ENCODE measurements at regions not wholly inside any gene's neighbourhood (a gene's known extent, or its start where the extent isn't known, plus 50 kb on each side); places are given as distances from the start of the nearest gene placed in this dataset.

DNA sequence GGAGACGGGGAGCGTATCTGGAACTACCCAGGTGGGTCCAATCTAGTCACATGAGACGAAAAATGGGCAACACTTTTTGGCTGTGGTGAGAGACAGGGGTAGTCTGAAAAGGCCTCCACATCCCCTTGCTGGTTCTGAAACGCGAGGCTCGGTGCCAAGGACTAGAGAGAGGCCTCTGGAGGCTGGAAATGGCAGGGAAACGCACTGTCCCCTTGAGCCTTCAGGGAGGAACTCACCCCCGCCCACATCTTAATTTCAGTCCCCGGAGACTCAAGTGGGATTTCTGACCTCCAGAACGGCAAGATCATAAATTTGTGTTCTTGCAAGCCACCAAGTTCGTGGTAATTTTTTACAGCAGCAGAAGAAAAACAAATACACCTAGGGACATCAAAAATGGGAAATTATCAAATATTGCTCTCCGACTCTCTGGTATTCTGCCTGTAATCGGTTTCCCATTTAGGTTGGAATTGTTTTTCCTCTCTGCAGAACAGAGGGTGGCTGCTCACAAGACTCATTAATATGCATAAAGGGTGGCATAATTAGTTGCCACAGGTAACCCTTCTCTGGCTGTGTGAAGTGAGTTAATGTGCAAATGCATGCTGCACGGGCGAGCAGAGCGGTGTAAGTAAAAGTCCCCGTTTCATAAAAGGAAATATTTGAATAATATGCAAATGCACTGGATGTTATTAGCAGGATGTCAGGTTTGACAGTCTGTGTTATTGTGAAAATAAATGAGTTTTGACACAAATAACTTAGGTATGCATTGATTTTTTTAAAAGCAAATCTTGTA lies 185.7 kb downstream of the ARRDC4 start:
- DNase-seq = no peak

DNA sequence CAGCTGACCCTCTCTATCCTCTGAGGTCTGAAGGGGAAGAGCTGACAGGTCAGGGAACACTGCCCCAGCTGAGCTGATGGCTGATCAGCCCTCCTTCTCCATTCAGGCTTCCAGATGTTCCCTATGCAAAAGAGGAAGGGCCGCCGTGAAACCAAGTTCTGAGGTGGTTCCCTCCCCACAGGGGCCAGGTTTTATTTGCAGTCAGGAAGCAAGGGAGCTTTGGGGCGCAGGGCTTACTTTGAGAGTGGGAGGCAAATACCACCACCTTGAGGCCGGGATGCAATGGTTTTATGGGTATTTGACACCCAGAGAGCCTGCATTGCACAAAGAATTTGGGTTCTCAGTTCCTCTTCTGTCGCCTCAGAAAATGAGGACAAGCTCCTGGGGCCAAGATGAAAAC lies 186.9 kb downstream of the ARRDC4 start:
- DNase-seq = no peak

DNA sequence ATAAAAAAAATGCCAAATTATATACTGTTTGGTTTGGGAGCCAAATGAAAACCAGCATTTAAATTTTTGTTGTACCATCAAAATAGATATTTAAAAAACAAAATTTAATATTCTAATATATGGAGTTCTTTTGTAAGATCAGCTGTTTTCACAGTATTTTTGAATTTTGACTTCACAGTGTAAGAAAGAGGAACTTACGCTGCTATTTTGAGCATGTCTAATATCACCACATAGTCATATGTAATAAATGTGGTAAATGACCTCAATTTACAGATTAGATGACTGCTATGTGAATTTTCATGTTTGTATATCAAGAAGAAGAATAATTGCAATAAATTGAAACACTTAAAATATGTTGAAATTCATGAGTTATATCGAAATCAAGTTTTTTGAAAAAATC lies 189.6 kb downstream of the ARRDC4 start:
- DNase-seq = no peak

DNA sequence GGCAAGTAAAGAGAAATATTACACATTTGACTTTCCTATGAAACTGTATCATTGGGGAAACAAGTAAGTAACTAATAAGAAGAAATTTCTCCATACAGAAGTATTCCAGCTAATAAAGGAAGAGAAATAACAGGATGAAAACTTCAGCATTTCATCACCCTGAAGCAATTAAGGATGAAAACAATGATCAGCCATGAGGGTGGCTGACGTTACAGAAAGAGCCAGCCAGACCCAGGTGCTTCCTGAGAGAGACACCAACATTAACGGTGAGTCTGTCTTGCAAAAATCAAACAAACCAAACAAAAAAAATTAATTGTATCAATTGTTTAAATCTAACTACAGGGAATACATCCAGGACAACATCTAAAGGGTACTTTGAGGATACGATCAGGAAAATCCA lies 190.0 kb downstream of the ARRDC4 start:
- DNase-seq = no peak

DNA sequence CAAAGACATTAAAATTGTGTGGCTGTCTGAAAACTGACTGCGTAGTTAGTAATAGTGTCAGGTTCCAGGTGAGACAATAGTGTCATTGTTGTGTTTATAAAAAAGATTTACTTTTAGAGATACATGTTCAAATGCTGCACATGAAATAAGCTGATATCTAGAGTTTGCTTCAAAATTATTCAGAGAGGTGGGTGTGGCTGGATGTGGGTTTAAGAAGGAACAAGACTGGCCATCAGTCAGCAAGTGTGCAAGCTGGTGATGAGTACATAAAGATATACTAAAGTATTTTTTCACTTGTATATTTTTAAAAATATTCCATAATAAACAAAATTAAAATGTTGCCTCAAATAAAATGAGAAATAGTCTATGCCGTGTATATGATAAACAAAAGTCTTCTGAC lies 190.6 kb downstream of the ARRDC4 start:
- DNase-seq = no peak

DNA sequence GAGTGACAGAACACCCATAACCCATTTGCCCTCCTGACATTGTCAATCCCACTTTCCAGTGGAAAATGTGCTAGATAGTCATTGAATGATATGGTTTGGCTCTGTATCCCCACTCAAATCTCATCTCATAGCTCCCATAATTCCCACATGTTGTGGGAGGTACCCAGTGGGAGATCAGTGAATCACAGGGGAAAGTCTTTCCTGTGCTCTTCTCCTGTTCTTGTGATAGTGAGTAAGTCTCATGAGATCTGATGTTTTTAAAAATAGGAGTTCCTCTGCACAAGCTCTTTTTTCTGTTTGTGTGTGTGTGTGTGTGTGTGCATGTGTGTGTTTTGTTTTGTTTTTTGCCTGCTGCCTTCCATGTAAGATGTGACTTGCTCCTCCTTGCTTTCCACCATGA lies 191.7 kb downstream of the ARRDC4 start:
- no peak for DNase-seq

DNA sequence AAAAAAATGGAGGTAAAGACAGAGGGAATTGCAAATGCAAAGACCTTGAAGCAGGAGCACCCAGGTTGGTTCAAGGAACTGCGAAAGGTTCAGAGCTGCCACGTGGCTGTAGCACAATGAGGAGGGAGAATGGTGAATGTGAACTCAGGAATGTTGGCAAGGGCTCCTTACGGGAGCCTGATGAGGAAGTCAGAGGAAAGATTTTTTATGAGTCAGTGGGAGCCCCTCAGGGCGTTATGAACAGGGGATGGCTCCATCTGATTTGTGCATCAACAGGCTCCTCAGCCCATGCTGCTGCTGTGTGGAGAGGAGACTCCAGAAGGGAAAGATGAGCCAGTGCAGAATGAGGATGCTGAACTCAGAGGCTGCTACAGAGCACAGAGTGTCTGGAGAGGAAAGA lies 194.4 kb downstream of the ARRDC4 start:
- DNase-seq = no peak

DNA sequence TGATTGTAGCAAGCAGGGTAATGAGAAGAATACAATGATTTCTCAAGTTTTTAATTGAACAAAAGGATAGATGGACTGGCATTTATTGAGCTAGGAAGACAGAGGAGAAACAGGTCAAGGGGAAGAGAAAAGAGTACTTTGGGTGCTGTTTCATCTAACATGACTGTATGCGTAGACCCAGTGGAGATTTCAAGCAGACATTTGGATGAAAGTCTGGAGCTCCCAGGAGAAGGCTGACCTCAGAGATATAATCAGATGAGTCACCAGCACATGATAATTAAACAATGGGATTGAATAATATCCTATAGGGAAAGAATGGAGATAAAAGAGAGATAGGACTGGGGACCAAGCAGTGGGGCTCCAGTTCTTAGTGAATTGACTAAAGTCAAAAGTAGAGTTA lies 194.9 kb downstream of the ARRDC4 start:
- DNase-seq = no peak

DNA sequence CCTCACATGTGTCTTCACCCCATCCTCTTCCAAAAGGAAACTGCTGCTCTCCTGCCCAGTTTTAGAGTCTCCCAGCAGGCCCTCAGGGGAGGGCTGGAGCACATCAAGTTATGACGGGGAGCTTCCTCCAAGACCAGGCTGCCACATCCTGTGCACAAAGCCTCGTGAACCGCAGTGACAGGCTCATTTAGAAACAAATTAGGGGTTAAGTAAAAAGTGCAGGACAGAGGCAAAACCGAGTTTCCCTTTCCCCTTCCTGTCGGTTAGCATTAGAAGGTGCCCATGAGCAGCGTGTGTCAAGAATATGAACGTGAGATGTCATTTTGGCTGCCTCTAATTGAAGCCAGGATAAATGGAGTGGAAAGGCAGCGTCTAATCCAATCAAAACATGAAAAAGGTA lies 199.7 kb downstream of the ARRDC4 start:
- no peak for DNase-seq

DNA sequence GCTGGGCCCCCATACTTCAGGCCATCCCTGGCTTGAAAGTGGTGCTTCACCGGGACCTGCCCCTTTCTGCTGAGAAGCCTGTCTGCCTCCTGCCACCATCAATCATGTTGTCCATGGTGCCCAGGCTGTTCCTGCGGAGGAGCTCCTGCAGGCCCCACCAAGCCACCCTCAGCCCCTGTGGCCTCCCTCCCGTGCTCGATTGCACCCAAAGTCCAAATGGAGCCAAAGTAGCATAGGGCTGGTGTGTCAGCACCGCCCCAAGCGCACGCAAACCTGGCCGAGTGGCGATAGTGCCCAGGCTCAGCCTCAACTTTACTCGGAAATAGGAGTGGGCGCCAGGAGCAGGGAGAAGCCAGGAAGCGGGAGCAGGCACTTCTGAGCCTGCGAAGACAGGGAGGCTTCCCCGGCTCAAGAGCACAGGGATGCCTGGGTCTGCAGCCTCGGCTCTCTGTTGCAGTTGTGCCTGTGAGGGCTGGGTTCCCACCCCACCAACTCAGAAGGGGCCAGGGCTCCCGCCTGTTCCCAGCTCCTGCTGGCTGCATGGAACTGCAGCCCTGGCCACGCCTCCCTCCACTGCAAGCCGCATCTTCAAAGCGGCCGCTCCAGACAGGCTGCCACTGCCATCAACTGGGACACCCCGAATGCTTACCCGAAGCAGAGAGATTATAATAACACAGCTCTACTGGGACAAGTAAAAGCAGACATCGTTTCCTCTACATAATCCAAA lies 203.0 kb downstream of the ARRDC4 start:
- no peak for DNase-seq

DNA sequence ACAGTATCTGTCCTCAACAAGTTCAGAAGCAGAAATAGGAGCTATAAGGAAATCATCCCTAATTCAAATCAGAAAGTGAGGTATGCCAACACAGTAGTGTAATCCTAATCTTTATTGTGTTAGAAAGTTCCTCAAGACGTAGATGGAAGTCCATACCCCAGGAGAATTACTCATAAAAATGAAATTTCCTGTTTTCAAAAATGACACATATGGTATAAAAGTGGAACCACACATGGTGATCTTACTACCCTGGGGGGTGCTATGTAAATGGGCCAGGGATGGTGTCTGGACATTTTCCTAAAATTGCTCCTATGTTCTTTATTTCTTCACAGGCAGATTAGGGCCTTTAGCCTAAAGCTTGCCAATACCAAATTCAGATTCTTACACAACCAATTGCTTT lies 204.1 kb downstream of the ARRDC4 start:
- DNase-seq = no peak

DNA sequence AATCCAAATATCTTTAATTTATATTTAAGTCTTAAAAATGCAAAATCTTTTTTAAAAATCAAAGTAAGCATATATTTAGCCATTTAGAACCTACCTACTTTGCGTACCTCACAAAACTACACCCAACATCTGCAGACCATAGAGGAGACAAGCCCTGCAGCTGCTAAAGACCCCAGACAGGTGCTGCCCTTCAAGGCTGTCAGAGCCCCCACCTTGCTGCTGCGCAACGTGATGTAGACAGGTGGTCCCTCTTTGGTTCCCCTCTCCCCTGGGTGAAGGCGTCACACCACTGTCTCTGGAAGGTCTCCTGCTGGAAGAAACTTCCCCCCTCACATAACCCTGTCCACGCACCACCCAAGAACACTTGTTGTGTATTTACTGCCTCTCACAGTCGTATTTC lies 204.5 kb downstream of the ARRDC4 start:
- DNase-seq = no peak

DNA sequence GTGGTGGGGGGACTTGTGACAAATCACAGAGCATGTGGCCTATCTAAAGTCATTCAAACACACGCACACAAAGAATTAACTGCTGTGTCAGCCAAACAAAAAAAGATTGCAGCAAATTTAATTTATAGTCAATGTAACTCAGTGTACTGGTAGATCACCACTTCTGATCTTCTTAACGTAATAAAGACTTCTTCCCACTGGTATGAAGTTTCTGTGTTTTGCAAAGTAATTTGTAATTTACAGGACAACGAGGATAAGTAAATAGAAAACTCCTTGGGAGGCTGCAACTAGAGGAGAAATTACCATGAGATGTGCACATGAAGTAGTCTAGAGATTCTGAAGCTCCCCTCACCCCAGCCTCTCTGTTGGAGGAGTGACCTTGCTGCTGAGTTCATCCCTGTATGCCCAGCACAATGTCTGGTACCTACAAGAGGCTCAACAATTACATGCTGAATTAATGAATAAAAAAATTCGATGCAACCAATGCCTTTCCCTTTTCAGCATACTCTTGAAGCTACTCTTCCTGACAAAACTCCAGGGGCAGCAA lies 207.3 kb downstream of the ARRDC4 start:
- no peak for DNase-seq

DNA sequence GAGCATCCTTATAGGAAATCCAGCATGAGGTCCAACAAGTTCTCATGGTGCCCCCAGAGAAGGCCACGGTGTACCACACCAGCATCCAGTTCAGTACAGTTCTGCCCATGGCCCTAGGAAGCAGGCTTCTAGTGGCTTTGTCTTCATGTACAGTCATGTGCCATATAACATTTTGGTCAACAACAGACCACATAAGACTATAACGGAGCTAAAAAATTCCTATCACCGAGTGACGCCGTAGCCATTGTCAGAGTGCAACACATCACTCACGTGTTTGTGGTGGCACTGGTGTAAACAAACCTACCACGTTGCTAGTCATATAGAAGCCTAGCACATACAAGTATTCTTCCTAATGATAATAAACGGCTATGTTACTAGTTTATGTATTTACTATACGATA lies 209.0 kb downstream of the ARRDC4 start:
- no peak for DNase-seq

DNA sequence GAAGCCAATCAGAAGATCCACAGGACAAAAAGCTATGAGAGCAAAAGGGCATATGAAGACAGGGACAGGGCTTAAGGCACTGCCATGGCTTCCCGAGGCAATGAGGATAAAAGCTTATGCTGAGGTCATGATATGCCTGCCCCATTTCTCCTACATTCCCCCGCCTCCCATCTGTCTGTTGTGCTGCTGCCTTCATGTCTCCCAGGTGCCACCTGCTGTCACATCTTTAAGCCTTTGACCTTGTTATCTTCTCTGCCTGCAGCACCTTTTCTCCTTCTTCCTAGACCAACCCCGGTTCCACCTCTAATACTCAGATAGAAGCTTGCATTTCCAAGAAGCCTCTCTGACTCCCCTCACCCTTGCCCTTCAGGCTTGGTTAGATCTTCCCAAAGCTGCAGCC lies 213.8 kb downstream of the ARRDC4 start:
- DNase-seq = no peak

DNA sequence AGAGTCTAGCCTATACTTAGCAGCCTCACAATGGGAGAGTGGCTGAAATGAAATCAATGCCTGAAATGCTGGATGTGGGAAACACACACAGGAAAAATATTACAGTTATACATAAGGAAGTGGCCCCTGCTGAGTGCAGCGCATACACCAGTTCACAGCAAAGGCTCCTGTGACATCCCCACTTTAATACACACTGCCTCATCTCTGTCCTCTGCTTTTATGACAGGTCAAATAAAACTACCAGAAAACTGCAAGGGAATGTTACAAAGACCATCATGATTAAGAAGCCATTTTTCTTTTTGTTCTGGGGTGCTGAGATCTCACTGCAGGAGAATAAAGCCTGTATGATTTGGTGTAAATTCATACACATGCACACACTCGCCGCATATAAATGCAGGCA lies 214.3 kb downstream of the ARRDC4 start:
- no peak for DNase-seq

DNA sequence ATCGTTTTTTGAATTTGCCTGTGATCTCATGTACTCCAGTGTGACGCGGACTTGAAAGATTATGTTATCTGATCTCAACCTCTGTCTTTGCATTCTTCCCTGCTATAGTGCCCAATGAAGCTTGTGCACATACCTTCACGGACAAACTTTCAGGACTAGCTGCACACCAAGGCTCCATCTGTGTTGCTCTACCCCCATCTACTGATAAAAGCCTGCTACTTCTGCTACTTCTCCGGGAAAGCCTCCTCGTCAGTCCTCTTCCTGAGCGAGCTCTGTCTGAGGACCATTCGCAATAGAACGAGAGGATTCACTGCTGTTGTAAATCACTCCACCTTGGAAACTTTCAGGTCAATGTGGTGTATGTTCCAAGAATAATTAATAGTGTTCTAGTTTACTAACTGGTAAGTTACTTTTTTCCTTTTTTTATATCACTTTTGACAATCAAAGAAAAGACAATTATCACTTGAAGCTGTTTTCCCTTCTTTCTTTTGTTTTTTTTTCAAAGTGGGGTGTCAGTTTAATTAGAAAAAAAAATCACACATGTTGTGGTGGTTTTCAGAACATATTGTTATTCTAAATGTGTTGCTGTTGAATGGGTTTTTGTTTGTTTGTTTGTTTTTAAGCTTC lies 217.6 kb downstream of the ARRDC4 start:
- DNase-seq = no peak

DNA sequence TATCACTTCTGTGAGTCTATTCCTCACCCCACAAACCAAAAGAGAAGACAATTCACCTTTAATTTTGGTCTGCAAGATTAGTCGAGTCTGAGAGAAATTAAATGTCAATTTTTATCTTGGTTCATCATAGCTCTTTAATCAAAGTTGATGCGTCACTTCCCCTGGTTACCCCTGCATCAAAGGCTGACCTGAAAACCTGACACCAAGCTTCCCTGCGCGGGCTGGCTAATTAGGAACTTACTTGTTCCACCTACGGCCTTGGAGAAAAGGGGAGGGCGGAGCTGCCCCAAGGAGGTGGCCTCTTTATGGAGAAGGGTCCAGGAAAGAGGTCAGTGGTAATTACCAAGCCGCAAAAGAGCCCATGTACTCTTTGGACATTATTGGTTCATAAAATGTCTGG lies 218.4 kb downstream of the ARRDC4 start:
- DNase-seq = no peak

DNA sequence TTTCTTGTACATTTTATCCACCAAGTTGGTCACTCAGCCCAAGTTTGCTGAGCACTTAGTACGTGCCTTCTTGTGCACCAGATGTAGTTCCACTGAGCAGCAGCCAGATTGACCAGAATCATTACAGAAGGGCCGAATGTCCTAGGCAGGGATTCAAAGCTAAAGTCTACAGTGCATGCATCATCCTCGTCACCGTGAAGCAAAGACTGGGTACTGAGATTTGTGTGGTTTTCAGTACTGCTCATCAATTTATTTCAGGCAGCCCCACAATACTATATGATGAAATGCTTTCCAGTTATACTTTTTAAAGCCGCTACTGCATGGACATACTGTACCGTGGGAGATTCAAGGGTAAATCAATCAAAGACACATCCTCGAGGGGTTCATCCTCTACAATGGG lies 227.0 kb downstream of the ARRDC4 start:
- no peak for DNase-seq

DNA sequence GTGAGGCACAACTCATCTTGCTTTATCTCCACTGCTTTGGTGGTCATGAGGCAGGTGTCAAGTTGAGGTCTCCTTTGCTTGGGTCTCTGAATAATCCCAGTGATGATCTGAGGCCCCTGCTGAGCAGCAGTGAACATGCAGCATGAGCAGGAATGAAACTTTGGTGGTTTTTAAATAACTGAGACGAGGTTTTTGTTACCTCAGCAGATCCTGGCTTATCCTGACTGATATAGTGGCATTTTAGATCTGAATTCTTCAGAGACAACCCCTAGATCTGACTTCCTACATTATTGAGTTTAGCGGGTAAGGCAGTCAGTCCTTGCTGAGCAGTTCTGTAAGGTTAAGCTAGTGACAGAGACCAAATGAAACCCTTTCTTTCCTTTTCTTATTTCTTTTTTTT lies 230.4 kb downstream of the ARRDC4 start:
- no peak for DNase-seq

DNA sequence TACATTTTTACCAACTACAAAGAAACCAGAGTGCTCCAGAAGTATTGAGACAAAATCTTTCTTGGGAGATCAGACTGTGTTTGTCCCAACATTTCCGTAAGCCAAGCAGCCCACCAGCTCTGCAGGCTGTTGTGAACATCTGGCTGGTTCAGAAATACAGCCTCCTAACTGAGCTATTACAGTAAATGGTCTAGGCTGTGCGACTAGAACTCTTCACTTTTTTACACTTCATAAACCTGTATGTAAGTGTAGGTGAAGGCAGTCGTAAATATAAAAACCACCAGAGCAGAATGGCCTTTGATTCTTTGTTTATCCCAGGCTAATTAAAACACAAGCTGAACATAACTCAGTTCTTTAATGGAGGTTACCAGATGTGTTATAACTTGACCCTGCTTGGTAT lies 235.3 kb downstream of the ARRDC4 start:
- DNase-seq = no peak

DNA sequence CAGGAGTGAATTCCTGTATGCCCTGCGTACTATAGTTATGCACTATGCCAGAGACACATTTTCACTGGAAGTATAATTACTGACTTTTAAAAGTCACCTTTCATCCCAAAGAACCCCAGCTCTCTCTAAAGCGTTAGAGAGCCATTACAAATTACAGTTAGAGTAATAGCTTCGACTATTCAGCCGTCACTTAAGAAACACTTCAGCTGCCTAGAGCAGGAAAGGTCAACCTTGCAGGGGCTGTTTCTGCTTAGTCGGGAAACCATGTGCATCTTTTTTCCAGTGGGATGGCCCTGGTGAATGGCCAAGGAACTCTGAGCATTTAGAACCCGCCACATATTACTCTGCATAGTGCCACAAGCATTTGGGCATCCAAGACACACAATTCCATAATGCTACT lies 235.9 kb downstream of the ARRDC4 start:
- no peak for DNase-seq

DNA sequence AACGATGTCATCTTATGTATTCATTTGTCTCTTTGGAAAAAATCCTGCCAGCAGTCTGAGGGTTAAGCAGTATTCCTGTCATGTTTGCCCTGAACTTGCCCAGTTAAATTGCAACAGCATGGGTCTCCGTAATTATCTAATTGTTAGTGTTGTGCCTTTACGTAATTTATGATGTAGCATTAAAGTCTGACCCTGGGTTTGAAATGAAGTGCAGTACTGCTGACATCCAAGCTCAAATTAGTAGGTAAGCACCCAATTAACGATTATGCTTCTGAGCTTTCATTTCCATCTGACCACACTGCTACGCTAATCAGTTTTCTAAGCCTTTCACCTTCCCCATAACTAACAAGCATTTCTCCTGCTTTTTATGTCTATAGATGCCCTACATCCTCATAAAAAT lies 241.8 kb downstream of the ARRDC4 start:
- no peak for DNase-seq
